Renal cortex interstitium (tissue), 11 donors: ENCODE measurements at regions not wholly inside any gene's neighbourhood (a gene's known extent, or its start where the extent isn't known, plus 50 kb on each side); places are given as distances from the start of the nearest gene placed in this dataset.

Experiments used
- DNase-seq, 11 donors: peaks; one replicate each; pipeline ENCODE4 v3.0.0-alpha.2; 2013; ENCODE audit warnings: low read depth in 9 of 11, low spot score in 4 of 11; ENCODE audit errors: extremely low read depth in 1 of 11

DNA sequence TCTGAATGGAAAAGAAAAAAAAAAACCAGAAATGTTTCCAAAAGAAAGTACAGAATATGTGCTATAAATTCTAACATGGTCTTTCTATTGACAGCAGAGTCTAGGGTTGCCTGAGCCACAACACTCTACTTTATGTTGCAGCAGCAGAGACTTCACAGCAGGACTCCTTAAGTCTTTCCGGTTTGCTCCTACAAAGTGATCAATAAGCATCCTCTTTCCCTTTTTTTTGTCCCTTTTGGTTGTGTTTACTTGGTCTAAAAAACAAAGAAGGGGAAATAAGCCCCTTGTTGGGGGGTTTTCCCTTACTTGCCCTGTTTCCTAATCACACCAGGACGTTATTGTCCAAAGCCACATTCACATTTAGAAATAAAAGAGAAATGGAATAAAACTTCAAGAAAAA lies 163.1 kb upstream of the MPPED2 start:
- no peak for DNase-seq

DNA sequence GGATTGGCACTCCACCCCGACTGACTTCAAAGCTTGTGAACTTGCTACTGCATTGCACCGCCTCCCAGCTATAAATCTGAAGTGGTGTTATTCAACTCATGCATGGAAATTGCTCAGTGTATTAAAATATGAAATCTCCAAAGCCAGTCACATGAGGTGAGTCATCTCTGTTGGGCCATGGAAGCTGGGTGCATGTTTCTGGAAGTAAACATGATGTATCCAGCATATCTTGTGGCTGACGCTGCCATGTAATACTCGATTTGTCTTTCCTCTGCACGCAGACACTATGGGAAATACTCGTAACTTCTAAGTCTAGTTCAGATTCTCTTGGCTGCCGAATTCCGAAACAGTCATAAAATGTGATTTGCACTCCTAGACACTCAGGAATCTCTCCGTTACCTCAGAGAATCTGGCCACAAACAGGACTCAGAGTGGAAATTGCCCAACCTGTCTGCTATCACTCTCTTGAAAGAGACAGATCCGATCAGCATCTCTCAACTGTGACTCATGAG lies 154.9 kb upstream of the MPPED2 start:
- peak in 2 of 11 donors; percentile 17 to 20 for DNase-seq

GRCh38 chr11:30740091-30740490 lies 153.9 kb upstream of the MPPED2 start:
- no peak for DNase-seq

DNA sequence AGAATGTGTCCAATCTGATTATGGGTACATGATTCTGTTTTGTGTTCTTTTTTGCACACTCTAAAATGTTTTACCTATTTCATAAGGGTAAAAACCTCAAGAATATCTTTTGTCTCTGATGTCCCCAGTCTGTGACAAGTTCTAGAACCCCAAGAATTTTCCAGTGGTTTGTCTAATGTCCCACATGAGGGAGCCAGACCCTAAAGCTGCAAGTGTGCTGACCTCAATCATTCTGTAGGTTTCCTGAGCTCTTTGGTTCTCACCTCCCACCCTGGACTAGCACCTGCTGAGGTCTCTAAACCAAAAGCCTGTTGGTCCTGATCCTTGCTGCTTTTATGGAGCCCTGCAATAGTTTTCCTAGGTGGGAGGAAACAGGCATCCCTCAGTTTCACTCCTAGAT lies 149.8 kb upstream of the MPPED2 start:
- DNase-seq = no peak

DNA sequence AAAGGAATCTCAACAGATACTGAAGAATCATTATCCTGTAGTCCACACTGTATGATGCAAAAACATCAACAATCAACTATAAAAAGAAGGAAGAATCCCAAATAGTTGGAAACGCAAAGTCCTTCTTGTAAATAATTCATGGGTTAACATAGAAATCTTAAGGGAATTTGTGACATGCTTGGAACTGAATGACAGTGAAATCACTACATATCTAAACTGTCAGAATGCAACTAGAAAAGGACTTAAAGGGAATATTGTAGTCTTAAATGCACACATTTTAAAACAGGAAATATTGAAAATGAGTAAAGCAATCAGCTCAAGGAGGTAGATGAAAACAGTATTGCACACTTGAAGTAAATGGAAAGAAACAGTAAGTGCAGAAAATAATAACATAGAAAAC lies 147.6 kb upstream of the MPPED2 start:
- no peak for DNase-seq

DNA sequence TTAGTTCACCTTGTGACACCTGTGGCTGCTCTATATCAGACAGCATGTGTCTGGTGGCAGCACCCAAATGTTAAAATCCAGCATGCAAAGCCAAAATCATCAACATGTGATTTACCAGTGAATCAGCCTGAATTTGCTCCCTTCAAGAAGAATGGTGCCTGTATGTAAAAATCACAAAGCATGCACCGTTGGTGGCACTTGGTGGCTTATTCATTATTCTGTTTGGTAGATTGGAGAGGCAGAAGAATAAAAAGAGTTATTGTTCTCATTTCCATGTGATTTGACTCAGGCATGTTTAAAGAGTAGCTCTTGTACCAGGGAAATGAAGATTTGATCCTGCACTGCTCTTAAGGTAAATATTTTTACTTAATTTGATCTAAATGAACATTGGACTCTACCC lies 143.9 kb upstream of the MPPED2 start:
- DNase-seq = no peak

GRCh38 chr11:30729187-30729713 lies 143.1 kb upstream of the MPPED2 start:
- DNase-seq = no peak

GRCh38 chr11:30725645-30726195 lies 139.6 kb upstream of the MPPED2 start:
- DNase-seq = no peak

GRCh38 chr11:30724274-30724673 lies 138.1 kb upstream of the MPPED2 start:
- no peak for DNase-seq

DNA sequence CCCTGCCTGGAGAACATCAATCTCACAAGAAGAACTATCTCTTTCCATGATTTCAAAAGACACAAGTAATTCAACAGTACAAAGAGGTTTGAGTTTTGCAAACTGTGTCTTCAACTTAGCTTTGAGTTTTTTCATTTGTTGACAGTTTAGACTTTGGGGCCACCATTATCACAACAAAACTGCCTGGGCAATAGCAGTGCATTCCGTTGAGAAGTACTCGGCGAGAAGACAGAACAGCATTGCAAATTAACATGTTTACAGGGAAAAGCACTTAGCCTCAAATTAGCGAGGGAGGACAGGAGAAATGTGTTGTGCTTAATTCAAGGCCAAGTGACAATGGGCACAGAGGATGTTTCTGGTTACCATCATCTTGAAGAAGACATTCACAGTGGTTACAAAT lies 133.2 kb upstream of the MPPED2 start:
- DNase-seq = no peak

- DNase-seq = no peak
Measured at GRCh38 chr11:30717641-30718040, 131.5 kb upstream of the MPPED2 start.

DNA sequence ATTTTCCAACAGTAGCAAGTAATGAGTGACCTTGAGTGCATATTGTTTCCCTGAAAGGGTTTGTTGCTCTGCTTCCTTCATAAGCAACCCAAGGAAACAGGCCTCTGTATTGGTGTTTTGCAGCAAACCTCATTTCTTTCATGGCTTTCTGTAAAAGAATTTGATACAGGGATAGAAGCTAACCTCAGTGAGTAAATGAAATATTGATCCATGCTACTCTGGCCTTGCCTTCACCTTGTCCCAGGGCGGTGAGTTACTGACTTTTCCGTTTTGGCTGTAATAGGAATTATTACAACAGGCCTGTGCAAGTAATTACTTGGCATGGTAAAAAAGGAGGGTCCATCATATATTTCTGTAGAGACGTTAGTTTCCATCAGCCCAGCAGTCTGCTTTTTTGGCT lies 130.9 kb upstream of the MPPED2 start:
- DNase-seq = no peak

DNA sequence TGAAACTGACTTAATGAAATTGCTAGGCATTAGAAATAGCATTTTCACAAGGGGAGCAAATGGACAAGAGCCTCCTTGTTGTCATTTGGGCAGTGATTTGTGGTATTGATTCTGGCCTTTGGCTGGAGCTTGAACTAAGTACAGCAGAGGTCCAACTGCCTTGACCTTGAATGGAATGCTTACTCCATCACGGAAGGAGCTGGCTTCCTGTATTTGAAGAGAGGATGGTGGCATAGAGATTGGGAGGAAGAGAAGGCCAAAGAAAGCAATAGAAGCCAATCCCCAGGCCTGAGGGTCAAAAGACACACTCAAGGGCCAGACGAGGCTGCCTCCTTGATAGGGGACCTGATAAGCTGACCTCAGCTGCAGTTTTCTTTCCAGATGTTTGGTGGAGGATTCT lies 126.6 kb upstream of the MPPED2 start:
- no peak for DNase-seq

DNA sequence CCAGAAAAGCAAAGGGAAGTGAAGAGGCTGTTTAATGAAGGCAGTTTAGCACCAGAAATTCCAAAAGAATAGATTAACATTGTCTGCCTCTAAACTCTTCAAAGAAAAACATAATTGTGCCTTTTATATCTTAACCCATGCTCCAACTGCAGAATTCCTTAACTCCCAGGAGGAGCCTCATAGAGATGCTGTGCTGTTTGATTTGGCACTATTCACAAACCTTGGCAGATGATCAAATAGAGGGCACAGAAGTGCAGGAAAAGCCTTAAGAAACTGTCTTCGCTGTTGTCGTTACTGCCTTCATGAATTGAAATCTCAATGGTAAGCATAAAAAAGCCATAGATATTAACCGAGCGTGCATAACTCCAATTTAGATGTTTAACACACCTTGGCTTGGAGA lies 124.1 kb upstream of the MPPED2 start:
- DNase-seq = peak in 2 of 11 donors; percentile 11 to 21

GRCh38 chr11:30707110-30707509 lies 121.0 kb upstream of the MPPED2 start:
- DNase-seq = no peak

GRCh38 chr11:30705913-30706675 lies 119.9 kb upstream of the MPPED2 start:
- DNase-seq = no peak

DNA sequence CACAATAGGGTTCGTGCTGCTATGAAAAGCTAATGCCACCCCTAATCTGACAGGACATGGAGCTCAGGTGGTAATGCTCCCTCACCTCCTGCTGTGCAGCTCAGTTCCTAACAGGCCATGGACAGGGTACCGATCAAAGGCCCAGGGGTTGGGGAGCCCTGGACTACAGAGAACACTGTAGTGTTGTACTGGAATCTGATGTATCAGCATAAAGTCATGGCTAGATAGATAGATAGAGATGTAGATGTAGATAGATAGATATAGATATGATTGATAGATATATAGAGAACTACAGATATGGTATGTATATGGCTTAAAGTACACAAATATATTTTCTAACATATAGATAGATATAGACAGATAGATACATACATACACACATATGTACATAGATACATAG lies 112.3 kb upstream of the MPPED2 start:
- no peak for DNase-seq

DNA sequence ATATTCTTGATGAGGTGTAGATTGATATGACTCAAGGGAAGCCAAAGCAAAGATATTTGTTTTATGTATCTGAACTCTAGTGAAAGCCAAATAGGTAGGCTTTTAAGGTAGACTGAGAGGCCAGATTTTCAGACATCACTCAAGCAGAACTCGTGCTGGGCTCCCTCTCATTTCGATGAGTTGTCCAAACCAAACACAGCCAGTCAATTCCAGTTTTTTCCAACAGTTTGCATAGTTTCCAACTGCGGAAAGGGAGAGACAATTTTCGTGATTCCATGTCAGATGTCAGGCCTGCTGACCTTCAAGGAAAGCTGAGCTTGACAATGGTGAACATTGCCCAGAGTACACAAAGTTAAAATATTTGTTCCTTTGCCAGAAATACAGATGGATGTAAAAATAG lies 110.9 kb upstream of the MPPED2 start:
- no peak for DNase-seq

DNA sequence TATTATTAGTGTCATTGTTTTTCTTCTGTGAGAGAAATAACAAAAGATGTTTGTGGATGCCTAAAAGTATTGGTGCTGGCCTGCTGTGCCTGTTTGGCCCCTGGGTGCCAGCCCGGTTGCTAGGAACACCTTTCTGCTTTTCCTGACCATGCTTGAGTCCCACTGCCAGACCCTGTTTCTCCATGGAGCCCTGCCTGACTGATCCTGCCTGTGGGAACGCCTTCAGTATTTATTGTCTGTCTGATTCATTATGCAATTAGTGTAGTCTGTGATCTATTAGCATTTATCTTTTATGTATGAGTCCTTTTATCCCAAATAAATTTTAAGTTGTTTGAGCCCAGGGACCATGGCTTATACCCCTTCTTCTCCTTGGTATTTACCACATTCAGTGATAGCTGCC lies 98.6 kb upstream of the MPPED2 start:
- DNase-seq = no peak

- DNase-seq = no peak
Measured at GRCh38 chr11:30683176-30683575, 97.0 kb upstream of the MPPED2 start.

GRCh38 chr11:30666817-30667216 lies 80.7 kb upstream of the MPPED2 start:
- no peak for DNase-seq
